Spleen (tissue), 7 donors: ENCODE measurements at regions not wholly inside any gene's neighbourhood (a gene's known extent, or its start where the extent isn't known, plus 50 kb on each side); places are given as distances from the start of the nearest gene placed in this dataset.

Source experiments
- POLR2AphosphoS5 ChIP-seq, 3 donors: sonication (generic); formaldehyde crosslinking; IDR thresholded peaks; one replicate each; pipeline ENCODE4 v1.5.1; 2017; ENCODE audit warnings: antibody characterized with exemption in 3 of 3
- TF ChIP-seq, protein P1 (sequence below), 11 experiments: fragments of 200-600 bp in 7 of 11; fragments of 450-650 bp in 4 of 11; sonication (generic) in 4 of 11; IDR thresholded peaks in 8 of 11; conservative IDR thresholded peaks in 3 of 11; 1 replicate in 7 of 11; 2 replicates in 4 of 11; pipeline versions ENCODE4 v1.4.0 to v1.8.0; 2016 to 2021; ENCODE audit warnings: antibody characterized with exemption in 11 of 11, inconsistent platforms in 4 of 11, mild to moderate bottlenecking in 1 of 11
- donor health status: DM: no; HTN: no; CAD: no; lungs with moderate emphysema.
- donor health status: DM: no; HTN: no; CAD: no.
- donor health status: DM: no; HTN: no; CAD: no.

- TF ChIP-seq, protein P1, sequence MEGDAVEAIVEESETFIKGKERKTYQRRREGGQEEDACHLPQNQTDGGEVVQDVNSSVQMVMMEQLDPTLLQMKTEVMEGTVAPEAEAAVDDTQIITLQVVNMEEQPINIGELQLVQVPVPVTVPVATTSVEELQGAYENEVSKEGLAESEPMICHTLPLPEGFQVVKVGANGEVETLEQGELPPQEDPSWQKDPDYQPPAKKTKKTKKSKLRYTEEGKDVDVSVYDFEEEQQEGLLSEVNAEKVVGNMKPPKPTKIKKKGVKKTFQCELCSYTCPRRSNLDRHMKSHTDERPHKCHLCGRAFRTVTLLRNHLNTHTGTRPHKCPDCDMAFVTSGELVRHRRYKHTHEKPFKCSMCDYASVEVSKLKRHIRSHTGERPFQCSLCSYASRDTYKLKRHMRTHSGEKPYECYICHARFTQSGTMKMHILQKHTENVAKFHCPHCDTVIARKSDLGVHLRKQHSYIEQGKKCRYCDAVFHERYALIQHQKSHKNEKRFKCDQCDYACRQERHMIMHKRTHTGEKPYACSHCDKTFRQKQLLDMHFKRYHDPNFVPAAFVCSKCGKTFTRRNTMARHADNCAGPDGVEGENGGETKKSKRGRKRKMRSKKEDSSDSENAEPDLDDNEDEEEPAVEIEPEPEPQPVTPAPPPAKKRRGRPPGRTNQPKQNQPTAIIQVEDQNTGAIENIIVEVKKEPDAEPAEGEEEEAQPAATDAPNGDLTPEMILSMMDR (IDR thresholded peaks at IDR 0.05 in 8 of 11, conservative IDR thresholded peaks at IDR 0.05 in 3 of 11): no peak
- no peak for TF ChIP-seq POLR2AphosphoS5 (IDR thresholded peaks at IDR 0.05)
Observed at GRCh38 chr16:49195237-49195548, 86.4 kb downstream of the CBLN1 start.
